GM12873 (cell line): ENCODE measurements at regions not wholly inside any gene's neighbourhood (a gene's known extent, or its start where the extent isn't known, plus 50 kb on each side); places are given as distances from the start of the nearest gene placed in this dataset.

Experiments
- CTCF ChIP-seq: IDR thresholded peaks from 2 replicates; pipeline ENCODE4 v1.5.1; 2012; ENCODE audit warnings: low read depth, mild to moderate bottlenecking, moderate library complexity, low read length, control low read depth; ENCODE audit not compliant: insufficient read depth; ENCODE audit errors: missing control alignments

- TF ChIP-seq CTCF: no peak
Measured at GRCh38 chrX:80354966-80355465, 65.2 kb upstream of the TENT5D start.
